KMS-11 (cell line): ENCODE measurements at regions not wholly inside any gene's neighbourhood (a gene's known extent, or its start where the extent isn't known, plus 50 kb on each side); places are given as distances from the start of the nearest gene placed in this dataset.
"Not testable (repeated sequence)": the region's sequence is repeated elsewhere in the genome, so short reads cannot be mapped to it uniquely, and the experiment has no call there.

ENCODE experiments used
- H2AFZ ChIP-seq: fragments of 200-600 bp; sonication (generic); 2 replicates; pipeline ENCODE4 v1.6.1; 2016; ENCODE audit warnings: antibody characterized with exemption, mixed run types, low read depth
- H3K27ac ChIP-seq: fragments of 200-600 bp; sonication (generic); 2 replicates; pipeline ENCODE4 v1.6.1; 2016; ENCODE audit warnings: mild to moderate bottlenecking, mixed run types
- H3K27me3 ChIP-seq: fragments of 200-600 bp; sonication (generic); 2 replicates; pipeline ENCODE4 v1.6.1; 2017; ENCODE audit warnings: mild to moderate bottlenecking, low read depth, mixed run types, moderate library complexity; ENCODE audit not compliant: insufficient read depth
- H3K36me3 ChIP-seq: fragments of 200-600 bp; sonication (generic); 2 replicates; pipeline ENCODE4 v1.6.1; 2017; ENCODE audit warnings: mild to moderate bottlenecking, mixed run types; ENCODE audit not compliant: insufficient read depth
- H3K4me1 ChIP-seq: fragments of 200-600 bp; sonication (generic); 2 replicates; pipeline ENCODE4 v1.6.1; 2016; ENCODE audit warnings: mild to moderate bottlenecking, low read depth, mixed run types; ENCODE audit not compliant: poor library complexity, severe bottlenecking
- H3K4me2 ChIP-seq: fragments of 200-600 bp; sonication (generic); 2 replicates; pipeline ENCODE4 v1.7.0; 2016; ENCODE audit warnings: mild to moderate bottlenecking, mixed run types
- H3K4me3 ChIP-seq: fragments of 200-600 bp; sonication (generic); IDR thresholded peaks from 2 replicates; pipeline ENCODE4 v1.6.1; 2017; ENCODE audit warnings: low read depth, low read length, mixed read lengths; ENCODE audit not compliant: insufficient read depth
- H3K79me2 ChIP-seq: fragments of 200-600 bp; sonication (generic); 2 replicates; pipeline ENCODE4 v1.6.1; 2016; ENCODE audit warnings: low read depth, mixed run types; ENCODE audit not compliant: insufficient read depth
- H3K9ac ChIP-seq: fragments of 200-600 bp; sonication (generic); 2 replicates; pipeline ENCODE4 v1.6.1; 2016; ENCODE audit warnings: mild to moderate bottlenecking, mixed run types
- H4K20me1 ChIP-seq: fragments of 200-600 bp; sonication (generic); 2 replicates; pipeline ENCODE4 v1.6.1; 2016; ENCODE audit warnings: mild to moderate bottlenecking, mixed run types; ENCODE audit not compliant: insufficient read depth
- TF ChIP-seq, protein P1 (sequence below): fragments of 200-600 bp; sonication (generic); conservative IDR thresholded peaks from 2 replicates; pipeline ENCODE4 v1.6.1; 2017; ENCODE audit warnings: low read depth, mild to moderate bottlenecking, antibody characterized with exemption, low read length, moderate library complexity, mixed read lengths

DNA sequence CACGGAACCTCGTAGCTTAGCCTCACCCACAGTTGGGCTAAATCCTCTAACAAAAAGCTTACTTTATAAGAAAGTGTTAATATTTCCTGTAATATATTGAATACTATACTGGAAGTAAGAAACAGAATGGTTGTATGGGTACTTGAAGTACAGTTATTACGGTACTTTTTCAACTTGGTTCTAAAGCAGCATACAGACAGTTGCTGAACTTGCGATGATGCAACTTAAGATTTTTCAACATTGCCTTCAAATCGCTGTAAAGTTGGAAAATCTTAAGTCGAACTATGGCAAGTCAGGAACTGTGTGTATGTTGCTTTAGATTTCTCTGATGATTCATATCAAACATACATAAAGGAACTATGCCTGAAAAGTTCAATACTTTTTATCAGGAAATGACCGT is 204.4 kb upstream of the C2CD4B start:
- H3K4me3 ChIP-seq: no peak overlapping the region
- H3K9ac ChIP-seq: no peak overlapping the region
- H4K20me1 ChIP-seq: no peaks in the 10 kb centered on the region
- H3K27me3 ChIP-seq: no peaks in the 10 kb centered on the region
- TF ChIP-seq, protein P1, sequence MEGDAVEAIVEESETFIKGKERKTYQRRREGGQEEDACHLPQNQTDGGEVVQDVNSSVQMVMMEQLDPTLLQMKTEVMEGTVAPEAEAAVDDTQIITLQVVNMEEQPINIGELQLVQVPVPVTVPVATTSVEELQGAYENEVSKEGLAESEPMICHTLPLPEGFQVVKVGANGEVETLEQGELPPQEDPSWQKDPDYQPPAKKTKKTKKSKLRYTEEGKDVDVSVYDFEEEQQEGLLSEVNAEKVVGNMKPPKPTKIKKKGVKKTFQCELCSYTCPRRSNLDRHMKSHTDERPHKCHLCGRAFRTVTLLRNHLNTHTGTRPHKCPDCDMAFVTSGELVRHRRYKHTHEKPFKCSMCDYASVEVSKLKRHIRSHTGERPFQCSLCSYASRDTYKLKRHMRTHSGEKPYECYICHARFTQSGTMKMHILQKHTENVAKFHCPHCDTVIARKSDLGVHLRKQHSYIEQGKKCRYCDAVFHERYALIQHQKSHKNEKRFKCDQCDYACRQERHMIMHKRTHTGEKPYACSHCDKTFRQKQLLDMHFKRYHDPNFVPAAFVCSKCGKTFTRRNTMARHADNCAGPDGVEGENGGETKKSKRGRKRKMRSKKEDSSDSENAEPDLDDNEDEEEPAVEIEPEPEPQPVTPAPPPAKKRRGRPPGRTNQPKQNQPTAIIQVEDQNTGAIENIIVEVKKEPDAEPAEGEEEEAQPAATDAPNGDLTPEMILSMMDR: no peak
- H3K79me2 ChIP-seq: no peaks in the 10 kb centered on the region
- H2AFZ ChIP-seq: no peak overlapping the region
- H3K4me1 ChIP-seq: no peaks in the 10 kb centered on the region
- no peak overlapping the region for H3K27ac ChIP-seq
- H3K36me3 ChIP-seq: no peaks in the 10 kb centered on the region
- no peak overlapping the region for H3K4me2 ChIP-seq

DNA sequence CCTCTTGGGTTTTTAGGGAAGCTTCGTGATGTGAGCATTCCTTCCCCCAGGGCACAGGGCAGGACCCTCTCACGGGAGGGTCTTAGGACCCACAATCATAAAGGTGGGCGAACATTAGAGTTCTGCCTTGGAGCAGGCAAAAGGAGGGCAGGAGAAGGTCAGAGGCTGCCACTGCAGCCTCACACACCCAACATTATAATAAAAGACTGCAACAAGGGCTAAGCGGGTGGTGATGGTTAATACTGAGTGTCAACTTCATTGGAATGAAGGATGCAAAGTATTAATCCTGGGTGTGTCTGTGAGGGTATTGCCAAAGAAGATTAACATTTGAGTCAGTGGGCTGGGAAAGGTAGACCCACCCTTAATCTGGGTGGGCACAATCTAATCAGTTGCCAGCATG is 206.6 kb upstream of the C2CD4B start:
- not testable (repeated sequence) for H3K36me3 ChIP-seq, H3K4me1 ChIP-seq, H3K9ac ChIP-seq, H3K4me2 ChIP-seq, H3K27ac ChIP-seq, H3K79me2 ChIP-seq, H3K27me3 ChIP-seq, H4K20me1 ChIP-seq, H2AFZ ChIP-seq, H3K4me3 ChIP-seq

- H3K4me1 ChIP-seq: no peaks in the 10 kb centered on the region
- no peak overlapping the region for H3K4me2 ChIP-seq
- H3K36me3 ChIP-seq: no peaks in the 10 kb centered on the region
- H3K27ac ChIP-seq: no peak overlapping the region
- TF ChIP-seq, protein P1: no peak
- H3K79me2 ChIP-seq: no peaks in the 10 kb centered on the region
- H4K20me1 ChIP-seq: no peaks in the 10 kb centered on the region
- no peak overlapping the region for H3K4me3 ChIP-seq
- H2AFZ ChIP-seq: no peak overlapping the region
- H3K9ac ChIP-seq: no peak overlapping the region
- no peaks in the 10 kb centered on the region for H3K27me3 ChIP-seq
Observed at GRCh38 chr15:62377736-62378480, 212.8 kb upstream of the C2CD4B start.

DNA sequence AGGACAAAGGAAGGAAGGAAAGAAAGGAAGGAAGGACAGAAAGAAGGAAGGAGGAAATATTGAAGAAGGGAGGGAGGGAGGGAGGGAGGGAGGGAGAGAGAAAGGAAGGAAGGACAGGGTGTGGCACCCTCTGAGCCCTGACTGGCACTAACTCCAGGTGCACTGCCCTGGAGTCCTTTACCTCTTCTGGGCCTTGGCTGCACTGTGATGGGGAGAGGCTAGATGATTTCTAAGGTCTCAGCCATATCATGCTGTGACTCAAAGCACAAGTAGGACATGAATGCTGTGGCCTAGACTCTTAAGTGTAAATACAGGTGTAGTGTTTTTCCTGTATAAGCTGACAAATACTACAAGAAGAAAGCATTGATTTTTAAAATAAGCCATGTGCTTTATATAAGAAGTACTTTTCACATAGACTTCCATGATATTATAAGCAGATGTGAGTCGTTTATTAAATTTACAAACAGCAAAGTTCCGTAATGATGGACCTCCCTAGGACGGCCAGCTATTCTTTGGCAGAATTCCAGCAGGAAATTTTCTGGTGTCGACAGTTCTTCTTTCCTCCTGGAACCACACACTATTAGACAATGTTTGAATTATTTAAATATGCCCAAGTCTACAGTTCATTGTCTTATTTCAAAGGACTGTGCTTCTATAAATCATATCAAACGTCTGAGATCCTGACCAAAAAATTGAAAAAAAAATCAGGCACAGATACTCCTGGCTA is 213.8 kb upstream of the C2CD4B start:
- TF ChIP-seq, protein P1: no peak
- H2AFZ ChIP-seq: no peak overlapping the region
- H3K4me3 ChIP-seq: no peak overlapping the region
- H3K4me1 ChIP-seq: no peaks in the 10 kb centered on the region
- no peaks in the 10 kb centered on the region for H4K20me1 ChIP-seq
- H3K27me3 ChIP-seq: no peaks in the 10 kb centered on the region
- H3K79me2 ChIP-seq: no peaks in the 10 kb centered on the region
- no peak overlapping the region for H3K9ac ChIP-seq
- H3K27ac ChIP-seq: no peak overlapping the region
- H3K36me3 ChIP-seq: no peaks in the 10 kb centered on the region
- H3K4me2 ChIP-seq: no peak overlapping the region

GRCh38 chr15:62380011-62380410 is 214.9 kb upstream of the C2CD4B start:
- no peaks in the 10 kb centered on the region for H3K4me1 ChIP-seq
- no peak overlapping the region for H3K4me2 ChIP-seq
- H2AFZ ChIP-seq: no peak overlapping the region
- no peak overlapping the region for H3K4me3 ChIP-seq
- TF ChIP-seq, protein P1: no peak
- H3K36me3 ChIP-seq: no peaks in the 10 kb centered on the region
- no peaks in the 10 kb centered on the region for H4K20me1 ChIP-seq
- no peaks in the 10 kb centered on the region for H3K79me2 ChIP-seq
- no peak overlapping the region for H3K9ac ChIP-seq
- no peaks in the 10 kb centered on the region for H3K27me3 ChIP-seq
- H3K27ac ChIP-seq: no peak overlapping the region
